LNCaP clone FGC (cell line): ENCODE measurements at regions not wholly inside any gene's neighbourhood (a gene's known extent, or its start where the extent isn't known, plus 50 kb on each side); places are given as distances from the start of the nearest gene placed in this dataset.

Source experiments
- DNase-seq: peaks from one replicate; pipeline ENCODE4 v3.0.0-alpha.2; 2011; ENCODE audit warnings: low read depth
- H3K4me3 ChIP-seq: 2 replicates; pipeline ENCODE4 v1.5.1; 2011; ENCODE audit warnings: mild to moderate bottlenecking, low read depth, low read length, control low read depth
- CTCF ChIP-seq: IDR thresholded peaks from 2 replicates; pipeline ENCODE4 v1.5.1; 2012; ENCODE audit warnings: mild to moderate bottlenecking; ENCODE audit not compliant: control insufficient read depth, insufficient read depth; ENCODE audit errors: extremely low read depth

- DNase-seq, result no peak
- no peak overlapping the region for H3K4me3 ChIP-seq
- TF ChIP-seq CTCF, result no peak
Measured at GRCh38 chr5:18142831-18143230, 508.6 kb downstream of the TAF11L14 start.

- DNase-seq, result no peak
- TF ChIP-seq CTCF, result no peak
- no peak overlapping the region for H3K4me3 ChIP-seq
Measured at GRCh38 chr5:18152671-18153070, 518.4 kb downstream of the TAF11L14 start.

GRCh38 chr5:18158166-18158565 lies 523.9 kb downstream of the TAF11L14 start:
- no peak overlapping the region for H3K4me3 ChIP-seq
- DNase-seq, result no peak
- TF ChIP-seq CTCF, result no peak

- no peak for DNase-seq
- no peak for TF ChIP-seq CTCF
Measured at GRCh38 chr5:18159331-18159730, 525.1 kb downstream of the TAF11L14 start.

GRCh38 chr5:18171684-18172083 lies 537.4 kb downstream of the TAF11L14 start:
- no peak overlapping the region for H3K4me3 ChIP-seq
- DNase-seq, result no peak
- TF ChIP-seq CTCF, result no peak

More at GRCh38 chr5:18159331-18159730, 525.1 kb downstream of the TAF11L14 start:
- H3K4me3 ChIP-seq, result no peak overlapping the region

- DNase-seq, result no peak
- TF ChIP-seq CTCF, result no peak
- no peak overlapping the region for H3K4me3 ChIP-seq
Measured at GRCh38 chr5:18179579-18179978, 545.3 kb downstream of the TAF11L14 start.

GRCh38 chr5:18181575-18181974 lies 547.3 kb downstream of the TAF11L14 start:
- no peak for DNase-seq
- TF ChIP-seq CTCF, result no peak
- no peak overlapping the region for H3K4me3 ChIP-seq
